HL-60 (cell line): ENCODE measurements at regions not wholly inside any gene's neighbourhood (a gene's known extent, or its start where the extent isn't known, plus 50 kb on each side); places are given as distances from the start of the nearest gene placed in this dataset.

ENCODE experiments used
- DNase-seq, 2 experiments: peaks; one replicate each; pipeline ENCODE4 v3.0.0-alpha.2; 2010 to 2020; ENCODE audit warnings: low read depth in 1 of 2, low spot score in 1 of 2
- H3K27ac ChIP-seq: fragments of 250-450 bp; sonication (Bioruptor Pico); replicated peaks from 2 replicates; pipeline ENCODE4 v1.5.1; 2020; ENCODE audit warnings: mild to moderate bottlenecking, moderate library complexity
- H3K27me3 ChIP-seq: fragments of 250-450 bp; sonication (Bioruptor Pico); 2 replicates; pipeline ENCODE4 v1.5.1; 2021; ENCODE audit warnings: mild to moderate bottlenecking, moderate library complexity; ENCODE audit not compliant: insufficient read depth, poor library complexity, severe bottlenecking
- H3K4me3 ChIP-seq: replicated peaks from 2 replicates; pipeline ENCODE4 v1.5.1; 2011; ENCODE audit warnings: mild to moderate bottlenecking, control low read depth, low read length; ENCODE audit not compliant: insufficient read depth
- CTCF ChIP-seq: IDR thresholded peaks from one replicate; pipeline ENCODE4 v1.5.1; 2011; ENCODE audit warnings: low read length, control low read depth, inconsistent platforms; ENCODE audit not compliant: insufficient read depth
- GABPA ChIP-seq: IDR thresholded peaks from 2 replicates; pipeline ENCODE4 v1.6.1; 2012; ENCODE audit warnings: low read depth
- POLR2AphosphoS5 ChIP-seq: IDR thresholded peaks from 2 replicates; pipeline ENCODE4 v1.6.1; 2012; ENCODE audit warnings: low read depth
- REST ChIP-seq: IDR thresholded peaks from 2 replicates; pipeline ENCODE4 v1.6.1; 2012; ENCODE audit warnings: low read depth; ENCODE audit not compliant: insufficient replicate concordance
- SPI1 ChIP-seq: IDR thresholded peaks from 2 replicates; pipeline ENCODE4 v1.6.1; 2012; ENCODE audit warnings: low read depth, mild to moderate bottlenecking, borderline replicate concordance

- TF ChIP-seq CTCF (no peak), GABPA (no peak), REST (no peak), SPI1 (no peak), POLR2AphosphoS5 (no peak)
- no peak overlapping the region for H3K27ac ChIP-seq
- DNase-seq: no peak
Measured at GRCh38 chr5:165143741-165144140, 1638.3 kb downstream of the MAT2B start.

GRCh38 chr5:165149431-165149830, 1644.0 kb downstream of the MAT2B start:
- DNase-seq: no peak
- Histone ChIP-seq H3K4me3 (no peak overlapping the region), H3K27me3 (no peaks in the 10 kb centered on the region), H3K27ac (no peak overlapping the region)
- TF ChIP-seq REST (no peak), POLR2AphosphoS5 (no peak), GABPA (no peak), CTCF (no peak), SPI1 (no peak)

More at GRCh38 chr5:165143741-165144140, 1638.3 kb downstream of the MAT2B start:
- H3K4me3 ChIP-seq: no peak overlapping the region
- no peaks in the 10 kb centered on the region for H3K27me3 ChIP-seq

GRCh38 chr5:165152058-165152457, 1646.6 kb downstream of the MAT2B start:
- H3K4me3 ChIP-seq: no peak overlapping the region
- H3K27ac ChIP-seq: no peak overlapping the region
- DNase-seq: no peak
- TF ChIP-seq POLR2AphosphoS5 (no peak), REST (no peak)
- no peaks in the 10 kb centered on the region for H3K27me3 ChIP-seq

- TF ChIP-seq SPI1: no peak
- TF ChIP-seq CTCF: no peak
- no peak for TF ChIP-seq POLR2AphosphoS5
- TF ChIP-seq GABPA: no peak
- no peak for TF ChIP-seq REST
- Histone ChIP-seq H3K27me3 (no peaks in the 10 kb centered on the region), H3K27ac (no peak overlapping the region), H3K4me3 (no peak overlapping the region)
- DNase-seq: no peak
Measured at GRCh38 chr5:165157219-165157618, 1651.8 kb downstream of the MAT2B start.
